ENCODE measurements at regions not wholly inside any gene's neighbourhood (a gene's known extent, or its start where the extent isn't known, plus 50 kb on each side); places are given as distances from the start of the nearest gene placed in this dataset.
"Not testable (repeated sequence)": the region's sequence is repeated elsewhere in the genome, so short reads cannot be mapped to it uniquely, and the experiment has no call there.

DNA sequence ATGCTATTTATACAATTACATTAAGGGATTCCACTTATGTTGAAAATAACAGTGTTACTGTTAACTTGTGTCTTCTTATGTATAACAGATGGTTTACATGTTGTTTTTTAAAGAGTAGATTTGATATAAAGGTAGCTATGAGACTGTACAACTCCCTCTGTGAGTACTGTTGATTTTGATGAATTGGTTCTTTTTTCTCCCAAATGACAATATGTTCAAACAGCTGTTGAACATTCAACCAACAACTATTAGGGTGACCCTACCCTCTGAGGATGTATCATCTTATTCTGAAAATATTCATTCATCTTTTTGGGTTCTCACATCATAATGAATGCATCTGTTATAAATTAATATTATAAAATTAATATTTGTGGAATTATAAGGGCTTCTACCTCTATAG lies 456.9 kb upstream of the MGAT4C start:
- no peak for DNase-seq
- Mint-ChIP-seq H3K4me1 (ENCODE audit: low read depth) (peaks cover 40% of the 10 kb centered on the region), H3K27me3 (ENCODE audit: insufficient read depth) (no peaks in the 10 kb centered on the region), H3K4me3 (peak overlapping the region; percentile 72; the same call in 1 of the 2 replicates), H3K36me3 (ENCODE audit: low read depth) (peaks cover 24% of the 10 kb centered on the region), H3K9me3 (peaks cover 13% of the 10 kb centered on the region), H3K27ac (peak overlapping the region; percentile 83)
- TF ChIP-seq, protein P1, sequence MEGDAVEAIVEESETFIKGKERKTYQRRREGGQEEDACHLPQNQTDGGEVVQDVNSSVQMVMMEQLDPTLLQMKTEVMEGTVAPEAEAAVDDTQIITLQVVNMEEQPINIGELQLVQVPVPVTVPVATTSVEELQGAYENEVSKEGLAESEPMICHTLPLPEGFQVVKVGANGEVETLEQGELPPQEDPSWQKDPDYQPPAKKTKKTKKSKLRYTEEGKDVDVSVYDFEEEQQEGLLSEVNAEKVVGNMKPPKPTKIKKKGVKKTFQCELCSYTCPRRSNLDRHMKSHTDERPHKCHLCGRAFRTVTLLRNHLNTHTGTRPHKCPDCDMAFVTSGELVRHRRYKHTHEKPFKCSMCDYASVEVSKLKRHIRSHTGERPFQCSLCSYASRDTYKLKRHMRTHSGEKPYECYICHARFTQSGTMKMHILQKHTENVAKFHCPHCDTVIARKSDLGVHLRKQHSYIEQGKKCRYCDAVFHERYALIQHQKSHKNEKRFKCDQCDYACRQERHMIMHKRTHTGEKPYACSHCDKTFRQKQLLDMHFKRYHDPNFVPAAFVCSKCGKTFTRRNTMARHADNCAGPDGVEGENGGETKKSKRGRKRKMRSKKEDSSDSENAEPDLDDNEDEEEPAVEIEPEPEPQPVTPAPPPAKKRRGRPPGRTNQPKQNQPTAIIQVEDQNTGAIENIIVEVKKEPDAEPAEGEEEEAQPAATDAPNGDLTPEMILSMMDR (IDR thresholded peaks at IDR 0.05) = no peak

- peaks cover 13% of the 10 kb centered on the region for H3K9me3 Mint-ChIP-seq
- H3K36me3 Mint-ChIP-seq (ENCODE audit: low read depth) = peaks cover 24% of the 10 kb centered on the region
- peak overlapping the region; percentile 72 for H3K4me3 Mint-ChIP-seq
- H3K27me3 Mint-ChIP-seq (ENCODE audit: insufficient read depth) = no peaks in the 10 kb centered on the region
- DNase-seq = peak; percentile 96
- H3K4me1 Mint-ChIP-seq (ENCODE audit: low read depth) = peaks cover 40% of the 10 kb centered on the region
- TF ChIP-seq, protein P1 (IDR thresholded peaks at IDR 0.05) = no peak
- H3K27ac Mint-ChIP-seq = peak overlapping the region; percentile 83
These were observed 456.2 kb upstream of the MGAT4C start for GRCh38 chr12:86712425-86712843.

GRCh38 chr12:86711731-86712130 lies 455.5 kb upstream of the MGAT4C start:
- H3K9me3 Mint-ChIP-seq = peaks cover 16% of the 10 kb centered on the region
- no peak overlapping the region for H3K4me3 Mint-ChIP-seq
- peaks cover 40% of the 10 kb centered on the region for H3K4me1 Mint-ChIP-seq (ENCODE audit: low read depth)
- TF ChIP-seq, protein P1 (IDR thresholded peaks at IDR 0.05) = no peak
- H3K27ac Mint-ChIP-seq = peak overlapping the region; percentile 52; the same call in 1 of the 2 replicates
- no peak for DNase-seq
- peaks cover 31% of the 10 kb centered on the region for H3K36me3 Mint-ChIP-seq (ENCODE audit: low read depth)
- no peaks in the 10 kb centered on the region for H3K27me3 Mint-ChIP-seq (ENCODE audit: insufficient read depth)

DNA sequence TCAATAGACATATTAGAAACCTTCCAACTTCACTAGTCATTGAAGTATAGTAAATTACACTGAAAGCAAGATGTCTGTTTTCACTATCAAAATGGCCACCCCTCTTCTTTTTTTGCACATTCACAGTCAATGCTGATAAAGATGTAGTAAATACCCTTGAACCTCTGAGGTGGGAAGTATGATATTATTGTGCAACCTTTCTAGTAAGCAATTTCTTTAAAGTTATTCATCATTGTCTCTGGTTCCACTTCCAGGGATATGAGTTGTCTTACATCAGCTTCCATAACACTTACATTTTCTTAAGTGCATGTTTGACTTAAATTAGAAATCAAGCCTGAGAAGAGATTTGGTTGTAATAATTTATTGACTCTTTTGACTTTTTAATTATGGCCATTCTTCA lies 453.9 kb upstream of the MGAT4C start:
- Mint-ChIP-seq H3K9me3 (peaks cover 16% of the 10 kb centered on the region), H3K36me3 (ENCODE audit: low read depth) (peaks cover 32% of the 10 kb centered on the region), H3K4me1 (ENCODE audit: low read depth) (peaks cover 34% of the 10 kb centered on the region), H3K4me3 (no peak overlapping the region), H3K27me3 (ENCODE audit: insufficient read depth) (no peaks in the 10 kb centered on the region), H3K27ac (0 out of 2 replicates have a peak overlapping the region, but pooled peaks have one; percentile 28)
- DNase-seq = no peak
- TF ChIP-seq, protein P1 (IDR thresholded peaks at IDR 0.05) = no peak

- not testable (repeated sequence) for H3K4me3 Mint-ChIP-seq; H3K27ac Mint-ChIP-seq; H3K27me3 Mint-ChIP-seq (ENCODE audit: insufficient read depth); DNase-seq
- peaks cover 27% of the 10 kb centered on the region for H3K36me3 Mint-ChIP-seq (ENCODE audit: low read depth)
- peaks cover 33% of the 10 kb centered on the region for H3K4me1 Mint-ChIP-seq (ENCODE audit: low read depth)
- peaks cover 16% of the 10 kb centered on the region for H3K9me3 Mint-ChIP-seq
These were observed 452.8 kb upstream of the MGAT4C start for GRCh38 chr12:86709017-86709416.

- Mint-ChIP-seq H3K9me3 (no peaks in the 10 kb centered on the region), H3K27ac (no peak overlapping the region), H3K27me3 (ENCODE audit: insufficient read depth) (peaks cover 2% of the 10 kb centered on the region; the same call in 1 of the 2 replicates), H3K4me3 (no peak overlapping the region), H3K4me1 (ENCODE audit: low read depth) (no peaks in the 10 kb centered on the region), H3K36me3 (ENCODE audit: low read depth) (no peaks in the 10 kb centered on the region)
- TF ChIP-seq, protein P1 (IDR thresholded peaks at IDR 0.05) = no peak
- no peak for DNase-seq
These were observed 442.4 kb upstream of the MGAT4C start for GRCh38 chr12:86698641-86698980.
